ENCODE measurements at regions not wholly inside any gene's neighbourhood (a gene's known extent, or its start where the extent isn't known, plus 50 kb on each side); places are given as distances from the start of the nearest gene placed in this dataset.
"Not testable (repeated sequence)": the region's sequence is repeated elsewhere in the genome, so short reads cannot be mapped to it uniquely, and the experiment has no call there.

- no peak for DNase-seq (ENCODE audit: low read depth in 2 of 2)
These were observed 62.6 kb upstream of the PAX8 start for GRCh38 chr2:113341191-113341869.

DNA sequence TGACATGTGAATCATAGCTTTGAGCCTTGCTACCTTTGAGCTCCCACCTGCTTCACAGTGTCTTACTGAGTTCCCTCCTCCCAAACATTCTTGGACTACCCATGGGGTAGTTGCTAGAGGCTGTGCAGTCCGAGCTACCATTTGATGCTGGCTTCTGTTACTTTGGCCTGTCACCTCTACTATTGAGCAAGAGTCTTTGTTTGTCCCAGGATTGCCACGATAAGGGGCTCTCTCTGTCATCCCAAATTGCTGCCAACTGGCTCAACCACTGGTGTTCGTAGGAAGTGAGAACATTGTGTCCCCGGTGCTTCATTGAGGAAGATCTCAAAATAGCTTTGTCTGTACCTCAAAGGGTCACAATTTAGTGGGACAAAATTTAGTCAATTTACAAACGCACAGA, 59.1 kb upstream of the PAX8 start:
- no peak for DNase-seq (ENCODE audit: low read depth in 2 of 2)

GRCh38 chr2:113336040-113336439, 57.3 kb upstream of the PAX8 start:
- not testable (repeated sequence) for DNase-seq (ENCODE audit: low read depth in 2 of 2)

DNA sequence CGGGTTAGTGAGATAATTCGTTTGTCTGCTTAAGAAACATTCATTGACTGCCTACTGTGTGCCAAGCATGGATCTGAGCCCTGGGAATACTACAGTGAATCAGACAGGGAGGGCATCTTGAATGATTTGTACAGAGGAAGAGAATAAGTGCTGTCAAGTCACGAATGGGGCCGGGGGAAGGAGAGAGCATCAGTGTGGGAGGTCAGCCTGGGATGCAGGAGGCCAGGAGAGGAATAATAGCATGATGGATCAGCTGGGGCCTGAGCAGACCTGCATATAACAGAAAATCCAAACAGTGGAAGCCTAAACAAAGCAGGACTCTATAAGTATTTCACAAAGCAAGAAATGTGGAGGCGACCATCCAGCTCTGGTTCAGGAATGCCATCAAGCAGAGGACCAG, 55.4 kb upstream of the PAX8 start:
- DNase-seq (ENCODE audit: low read depth in 2 of 2) = no peak

DNA sequence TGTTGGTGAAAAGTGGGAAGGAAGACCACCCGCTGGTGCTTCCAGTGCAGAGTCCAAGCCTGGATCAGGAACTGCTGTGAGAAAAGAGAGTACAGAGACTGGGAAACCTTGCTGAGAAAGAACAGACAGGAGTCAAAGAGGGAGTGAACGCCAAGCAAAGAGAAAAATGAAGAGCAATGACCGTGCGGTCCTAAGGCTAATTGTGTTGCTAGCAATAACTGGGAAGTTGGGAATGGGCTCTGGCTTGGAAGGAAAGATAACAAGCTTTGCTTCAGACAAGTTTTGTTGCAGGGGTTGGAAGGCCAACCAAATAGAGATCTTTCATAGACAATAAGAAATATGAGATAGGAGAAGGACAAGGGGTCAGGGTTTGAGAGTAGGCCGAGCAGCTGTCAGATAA, 55.0 kb upstream of the PAX8 start:
- DNase-seq (ENCODE audit: low read depth in 2 of 2) = not testable (repeated sequence)

DNA sequence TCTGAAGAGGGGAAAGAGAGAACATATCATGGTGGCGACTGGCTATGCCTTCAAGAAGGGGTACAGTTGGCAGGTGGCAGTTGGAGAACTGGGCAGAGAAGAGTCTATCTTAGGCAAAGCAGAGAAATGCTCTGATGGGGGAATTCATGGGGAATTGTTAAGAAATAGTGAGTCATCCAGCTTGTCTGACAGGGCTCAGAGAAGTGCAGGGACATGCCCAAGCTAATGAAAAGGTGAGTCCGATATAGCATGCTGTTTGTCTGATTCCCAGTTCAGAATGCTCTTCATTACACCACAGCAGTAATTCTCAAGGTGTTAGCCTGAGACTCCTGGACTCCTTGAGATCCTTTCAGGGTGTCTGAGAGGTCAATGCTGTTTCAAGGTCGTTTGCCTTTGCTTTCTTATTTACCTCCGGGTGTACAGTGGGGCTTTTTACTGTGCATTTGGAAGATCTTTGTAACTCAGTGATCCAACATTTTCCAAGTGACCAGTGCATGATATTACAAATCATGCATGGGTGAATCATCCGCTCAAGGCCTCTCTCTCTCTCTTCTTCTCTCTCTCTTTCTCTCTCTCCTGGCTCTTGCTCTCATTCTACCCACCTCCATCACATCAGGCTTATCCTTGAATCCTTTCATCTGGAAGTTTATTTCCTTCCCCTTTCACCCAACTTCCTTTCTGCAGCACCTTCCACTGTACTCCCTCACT, 51.5 kb upstream of the PAX8 start:
- DNase-seq (ENCODE audit: low read depth in 2 of 2) = not testable (repeated sequence)

DNA sequence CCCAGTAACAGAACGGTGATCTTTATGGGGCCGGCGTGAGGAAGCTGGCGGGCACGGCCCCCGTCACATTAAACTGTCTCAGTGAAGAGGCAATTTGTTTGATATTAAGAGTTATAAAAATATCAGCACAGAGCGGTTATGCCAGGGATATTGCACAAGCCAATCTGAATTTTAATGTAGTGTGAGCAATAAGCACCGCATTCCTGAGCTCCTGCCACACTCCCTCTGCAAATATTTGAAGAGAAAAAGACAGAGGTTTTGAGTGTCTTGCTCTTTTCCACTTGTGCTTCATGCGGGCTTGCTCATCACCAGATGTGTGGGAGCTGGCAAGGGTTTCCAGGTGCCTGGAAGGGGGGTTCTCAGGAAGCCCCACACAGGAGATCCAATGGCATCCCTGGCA, 50.3 kb upstream of the PAX8 start:
- not testable (repeated sequence) for DNase-seq (ENCODE audit: low read depth in 2 of 2)

DNA sequence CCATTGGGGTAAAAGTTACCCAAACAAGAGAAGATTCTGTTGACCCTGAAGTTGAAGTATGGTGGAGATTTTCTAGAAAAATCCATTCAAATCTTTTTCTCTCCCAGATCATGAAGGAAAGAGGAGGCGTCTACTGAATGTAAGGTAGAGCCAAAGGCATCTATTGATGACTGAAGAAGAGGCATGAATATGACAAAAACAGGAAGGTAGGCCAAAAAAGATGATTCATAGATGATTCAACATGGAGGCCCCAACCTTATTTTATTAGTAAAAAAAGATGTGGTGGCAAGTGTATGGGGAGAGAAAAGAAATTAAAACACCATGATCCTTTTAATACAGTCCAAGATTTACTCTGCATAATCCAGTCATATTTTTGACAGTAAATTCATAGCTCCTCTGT, 49.9 kb upstream of the PAX8 start:
- not testable (repeated sequence) for DNase-seq (ENCODE audit: low read depth in 2 of 2)

All from stimulated activated CD4-positive, alpha-beta T cell treated with anti-CD3 and anti-CD28 coated beads, Interleukin-4, amount 100 ng/mL, for 48 hours (primary cell).